Stimulated activated effector memory CD8-positive, alpha-beta T cell treated with anti-CD3 and anti-CD28 coated beads, Interleukin-12 subunit alpha, Interleukin-12 subunit beta, amount 100 ng/mL, for 72 hours (primary cell): ENCODE measurements at regions not wholly inside any gene's neighbourhood (a gene's known extent, or its start where the extent isn't known, plus 50 kb on each side); places are given as distances from the start of the nearest gene placed in this dataset.

Experiments used
- ATAC-seq: fragments of 150-1000 bp; cut with Tn5 transposase; 2 replicates; pipeline ENCODE4 v1.10.0; 2021
- DNase-seq, 2 donors: peaks; one replicate each; pipeline ENCODE4 v3.0.0; 2021 to 2022; ENCODE audit warnings: low spot score in 2 of 2
- H3K27ac Mint-ChIP-seq: one replicate; pipeline ENCODE4 v1.8.0; 2022; ENCODE audit warnings: mild to moderate bottlenecking, mixed read lengths
- H3K36me3 Mint-ChIP-seq: one replicate; pipeline ENCODE4 v1.8.0; 2022; ENCODE audit warnings: mild to moderate bottlenecking, mixed read lengths
- H3K4me1 Mint-ChIP-seq: one replicate; pipeline ENCODE4 v1.8.0; 2022; ENCODE audit warnings: mixed read lengths
- H3K4me3 Mint-ChIP-seq: one replicate; pipeline ENCODE4 v1.8.0; 2022; ENCODE audit warnings: mild to moderate bottlenecking, mixed read lengths
- H3K9me3 Mint-ChIP-seq: one replicate; pipeline ENCODE4 v1.8.0; 2022; ENCODE audit warnings: mixed read lengths

GRCh38 chr21:15999741-16000140 lies 270.0 kb downstream of the USP25 start:
- H3K27ac Mint-ChIP-seq: no peak overlapping the region
- no peaks in the 10 kb centered on the region for H3K9me3 Mint-ChIP-seq
- ATAC-seq (no peak), DNase-seq (no peak)
- H3K4me1 Mint-ChIP-seq: no peaks in the 10 kb centered on the region
- no peak overlapping the region for H3K4me3 Mint-ChIP-seq
- no peaks in the 10 kb centered on the region for H3K36me3 Mint-ChIP-seq

- Mint-ChIP-seq H3K4me1 (no peaks in the 10 kb centered on the region), H3K27ac (no peak overlapping the region), H3K4me3 (no peak overlapping the region), H3K9me3 (no peaks in the 10 kb centered on the region), H3K36me3 (no peaks in the 10 kb centered on the region)
- no peak for DNase-seq
- ATAC-seq: no peak
Measured at GRCh38 chr21:16002874-16003466, 273.2 kb downstream of the USP25 start.

- H3K4me1 Mint-ChIP-seq: no peaks in the 10 kb centered on the region
- no peak overlapping the region for H3K27ac Mint-ChIP-seq
- no peaks in the 10 kb centered on the region for H3K36me3 Mint-ChIP-seq
- DNase-seq (no peak), ATAC-seq (no peak)
- H3K9me3 Mint-ChIP-seq: no peaks in the 10 kb centered on the region
- no peak overlapping the region for H3K4me3 Mint-ChIP-seq
Measured at GRCh38 chr21:16004086-16004485, 274.3 kb downstream of the USP25 start.

- ATAC-seq (no peak), DNase-seq (no peak)
- Mint-ChIP-seq H3K9me3 (no peaks in the 10 kb centered on the region), H3K36me3 (no peaks in the 10 kb centered on the region), H3K4me3 (no peak overlapping the region), H3K4me1 (no peaks in the 10 kb centered on the region), H3K27ac (no peak overlapping the region)
Measured at GRCh38 chr21:16004523-16004922, 274.7 kb downstream of the USP25 start.

- Mint-ChIP-seq H3K27ac (no peak overlapping the region), H3K4me1 (no peaks in the 10 kb centered on the region), H3K36me3 (no peaks in the 10 kb centered on the region), H3K9me3 (no peaks in the 10 kb centered on the region), H3K4me3 (no peak overlapping the region)
- DNase-seq (no peak), ATAC-seq (no peak)
Measured at GRCh38 chr21:16005996-16006395, 276.2 kb downstream of the USP25 start.

- Mint-ChIP-seq H3K27ac (no peak overlapping the region), H3K9me3 (no peaks in the 10 kb centered on the region), H3K4me3 (no peak overlapping the region), H3K36me3 (no peaks in the 10 kb centered on the region), H3K4me1 (no peaks in the 10 kb centered on the region)
- ATAC-seq: no peak
- DNase-seq: no peak
Measured at GRCh38 chr21:16007943-16008342, 278.2 kb downstream of the USP25 start.

GRCh38 chr21:16011719-16012118 lies 281.9 kb downstream of the USP25 start:
- no peak overlapping the region for H3K4me3 Mint-ChIP-seq
- no peaks in the 10 kb centered on the region for H3K36me3 Mint-ChIP-seq
- ATAC-seq: no peak
- H3K4me1 Mint-ChIP-seq: no peaks in the 10 kb centered on the region
- no peaks in the 10 kb centered on the region for H3K9me3 Mint-ChIP-seq
- H3K27ac Mint-ChIP-seq: no peak overlapping the region
- no peak for DNase-seq

- Mint-ChIP-seq H3K9me3 (no peaks in the 10 kb centered on the region), H3K4me3 (no peak overlapping the region), H3K36me3 (no peaks in the 10 kb centered on the region), H3K4me1 (no peaks in the 10 kb centered on the region), H3K27ac (no peak overlapping the region)
- ATAC-seq (no peak), DNase-seq (no peak)
Measured at GRCh38 chr21:16013570-16013969, 283.8 kb downstream of the USP25 start.

GRCh38 chr21:16020878-16021277 lies 291.1 kb downstream of the USP25 start:
- ATAC-seq (no peak), DNase-seq (no peak)
- H3K4me3 Mint-ChIP-seq: no peak overlapping the region
- H3K4me1 Mint-ChIP-seq: no peaks in the 10 kb centered on the region
- H3K9me3 Mint-ChIP-seq: peaks cover 2% of the 10 kb centered on the region
- H3K36me3 Mint-ChIP-seq: no peaks in the 10 kb centered on the region
- no peak overlapping the region for H3K27ac Mint-ChIP-seq

GRCh38 chr21:16022116-16022515 lies 292.3 kb downstream of the USP25 start:
- H3K27ac Mint-ChIP-seq: no peak overlapping the region
- ATAC-seq (no peak), DNase-seq (no peak)
- no peaks in the 10 kb centered on the region for H3K36me3 Mint-ChIP-seq
- H3K9me3 Mint-ChIP-seq: peaks cover 2% of the 10 kb centered on the region
- no peak overlapping the region for H3K4me3 Mint-ChIP-seq
- no peaks in the 10 kb centered on the region for H3K4me1 Mint-ChIP-seq

GRCh38 chr21:16022921-16023320 lies 293.1 kb downstream of the USP25 start:
- Mint-ChIP-seq H3K4me1 (no peaks in the 10 kb centered on the region), H3K36me3 (no peaks in the 10 kb centered on the region)
- ATAC-seq: no peak

GRCh38 chr21:16028142-16028541 lies 298.4 kb downstream of the USP25 start:
- no peaks in the 10 kb centered on the region for H3K4me1 Mint-ChIP-seq
- ATAC-seq: no peak
- H3K9me3 Mint-ChIP-seq: no peaks in the 10 kb centered on the region

More at GRCh38 chr21:16022921-16023320, 293.1 kb downstream of the USP25 start:
- H3K27ac Mint-ChIP-seq: no peak overlapping the region
- DNase-seq: no peak
- no peak overlapping the region for H3K4me3 Mint-ChIP-seq
- peaks cover 2% of the 10 kb centered on the region for H3K9me3 Mint-ChIP-seq

GRCh38 chr21:16028941-16029464 lies 299.2 kb downstream of the USP25 start:
- H3K4me1 Mint-ChIP-seq: no peaks in the 10 kb centered on the region
- DNase-seq (no peak), ATAC-seq (no peak)
- H3K36me3 Mint-ChIP-seq: no peaks in the 10 kb centered on the region
- no peaks in the 10 kb centered on the region for H3K9me3 Mint-ChIP-seq
- H3K4me3 Mint-ChIP-seq: no peak overlapping the region
- H3K27ac Mint-ChIP-seq: no peak overlapping the region

More at GRCh38 chr21:16028142-16028541, 298.4 kb downstream of the USP25 start:
- Mint-ChIP-seq H3K27ac (no peak overlapping the region), H3K4me3 (no peak overlapping the region), H3K36me3 (no peaks in the 10 kb centered on the region)
- no peak for DNase-seq

GRCh38 chr21:16033193-16033592 lies 303.4 kb downstream of the USP25 start:
- peak; percentile 46 for ATAC-seq
- Mint-ChIP-seq H3K9me3 (no peaks in the 10 kb centered on the region), H3K36me3 (no peaks in the 10 kb centered on the region), H3K4me1 (no peaks in the 10 kb centered on the region), H3K4me3 (no peak overlapping the region), H3K27ac (no peak overlapping the region)
- DNase-seq: no peak

- no peaks in the 10 kb centered on the region for H3K4me1 Mint-ChIP-seq
- DNase-seq (no peak), ATAC-seq (no peak)
- peaks cover 3% of the 10 kb centered on the region for H3K9me3 Mint-ChIP-seq
- H3K27ac Mint-ChIP-seq: no peak overlapping the region
- no peak overlapping the region for H3K4me3 Mint-ChIP-seq
- H3K36me3 Mint-ChIP-seq: no peaks in the 10 kb centered on the region
Measured at GRCh38 chr21:16034446-16035190, 304.8 kb downstream of the USP25 start.

GRCh38 chr21:16037421-16037955 lies 307.7 kb downstream of the USP25 start:
- peaks cover 3% of the 10 kb centered on the region for H3K9me3 Mint-ChIP-seq

More at GRCh38 chr21:16037421-16037955, 307.7 kb downstream of the USP25 start:
- H3K4me3 Mint-ChIP-seq: no peak overlapping the region
- H3K27ac Mint-ChIP-seq: no peak overlapping the region
- no peaks in the 10 kb centered on the region for H3K36me3 Mint-ChIP-seq
- DNase-seq: no peak
- no peak for ATAC-seq
- H3K4me1 Mint-ChIP-seq: no peaks in the 10 kb centered on the region
